GM18867 (cell line): ENCODE measurements at regions not wholly inside any gene's neighbourhood (a gene's known extent, or its start where the extent isn't known, plus 50 kb on each side); places are given as distances from the start of the nearest gene placed in this dataset.

Source experiments
- ATAC-seq: cut with Tn5 transposase; IDR thresholded peaks from one replicate; pipeline ENCODE4 v1.9.1; 2021; ENCODE audit warnings: mild to moderate bottlenecking, moderate library complexity; ENCODE audit not compliant: unreplicated experiment

- no peak for ATAC-seq
These were observed 235.1 kb upstream of the SPOCK3 start for GRCh38 chr4:167469436-167469835.

GRCh38 chr4:167475951-167476350 lies 241.7 kb upstream of the SPOCK3 start:
- no peak for ATAC-seq

- ATAC-seq, result no peak
These were observed 257.7 kb upstream of the SPOCK3 start for GRCh38 chr4:167492007-167492406.

- ATAC-seq, result no peak
These were observed 275.3 kb upstream of the SPOCK3 start for GRCh38 chr4:167509551-167509950.

- ATAC-seq, result no peak
These were observed 289.8 kb upstream of the SPOCK3 start for GRCh38 chr4:167524091-167524490.

- ATAC-seq, result no peak
These were observed 303.5 kb upstream of the SPOCK3 start for GRCh38 chr4:167537761-167538160.

GRCh38 chr4:167541286-167541685 lies 307.0 kb upstream of the SPOCK3 start:
- ATAC-seq, result no peak

- no peak for ATAC-seq
These were observed 310.1 kb upstream of the SPOCK3 start for GRCh38 chr4:167544391-167544790.

GRCh38 chr4:167550021-167550420 lies 315.7 kb upstream of the SPOCK3 start:
- ATAC-seq, result peak; percentile 46

- ATAC-seq, result no peak
These were observed 321.2 kb upstream of the SPOCK3 start for GRCh38 chr4:167555338-167556022.

- no peak for ATAC-seq
These were observed 344.6 kb upstream of the SPOCK3 start for GRCh38 chr4:167578906-167579305.

- ATAC-seq, result no peak
These were observed 347.2 kb upstream of the SPOCK3 start for GRCh38 chr4:167581449-167581965.

- no peak for ATAC-seq
These were observed 353.1 kb upstream of the SPOCK3 start for GRCh38 chr4:167587361-167587760.

GRCh38 chr4:167595898-167596297 lies 361.6 kb upstream of the SPOCK3 start:
- ATAC-seq, result no peak

- ATAC-seq, result no peak
These were observed 367.9 kb upstream of the SPOCK3 start for GRCh38 chr4:167602157-167602556.

GRCh38 chr4:167606551-167606950 lies 372.3 kb upstream of the SPOCK3 start:
- ATAC-seq, result no peak

- no peak for ATAC-seq
These were observed 379.1 kb upstream of the SPOCK3 start for GRCh38 chr4:167613381-167613780.

- ATAC-seq, result no peak
These were observed 380.6 kb upstream of the SPOCK3 start for GRCh38 chr4:167614866-167615265.

- no peak for ATAC-seq
These were observed 382.2 kb upstream of the SPOCK3 start for GRCh38 chr4:167616476-167616875.

- ATAC-seq, result peak; percentile 98
These were observed 388.4 kb upstream of the SPOCK3 start for GRCh38 chr4:167622481-167623240.

- ATAC-seq, result no peak
These were observed 388.9 kb upstream of the SPOCK3 start for GRCh38 chr4:167623241-167623572.

GRCh38 chr4:167629272-167629671 lies 395.0 kb upstream of the SPOCK3 start:
- ATAC-seq, result no peak
